Karpas-422 (cell line): ENCODE measurements at regions not wholly inside any gene's neighbourhood (a gene's known extent, or its start where the extent isn't known, plus 50 kb on each side); places are given as distances from the start of the nearest gene placed in this dataset.

Experiments
- DNase-seq: peaks from one replicate; pipeline ENCODE4 v3.0.0-alpha.2; 2015
- H2AFZ ChIP-seq: fragments of 200-600 bp; sonication (generic); 2 replicates; pipeline ENCODE4 v1.6.1; 2014; ENCODE audit warnings: antibody characterized with exemption, low read length, mixed read lengths
- H3K27ac ChIP-seq: fragments of 200-600 bp; sonication (generic); 2 replicates; pipeline ENCODE4 v1.5.1; 2014; ENCODE audit warnings: mild to moderate bottlenecking, low read length, moderate library complexity
- H3K27me3 ChIP-seq: fragments of 200-600 bp; sonication (generic); 2 replicates; pipeline ENCODE4 v1.6.1; 2014; ENCODE audit warnings: low read length, mixed read lengths
- H3K36me3 ChIP-seq: fragments of 200-600 bp; sonication (generic); 2 replicates; pipeline ENCODE4 v1.6.1; 2014; ENCODE audit warnings: low read length, mixed read lengths; ENCODE audit not compliant: insufficient read depth
- H3K4me1 ChIP-seq: fragments of 200-600 bp; sonication (generic); 2 replicates; pipeline ENCODE4 v1.6.1; 2014; ENCODE audit warnings: mild to moderate bottlenecking, low read length, mixed read lengths
- H3K4me2 ChIP-seq: fragments of 200-600 bp; sonication (generic); 2 replicates; pipeline ENCODE4 v1.6.1; 2014; ENCODE audit warnings: low read length, low read depth, mild to moderate bottlenecking; ENCODE audit not compliant: poor library complexity, severe bottlenecking
- H3K4me3 ChIP-seq: fragments of 200-600 bp; sonication (generic); 2 replicates; pipeline ENCODE4 v1.5.1; 2014; ENCODE audit warnings: mild to moderate bottlenecking, antibody characterized with exemption, low read length, mixed read lengths
- H3K79me2 ChIP-seq: fragments of 200-600 bp; sonication (generic); 2 replicates; pipeline ENCODE4 v1.6.1; 2014; ENCODE audit warnings: mild to moderate bottlenecking, low read length, mixed read lengths
- H3K9ac ChIP-seq: fragments of 200-600 bp; sonication (generic); 2 replicates; pipeline ENCODE4 v1.6.0; 2014; ENCODE audit warnings: low read length
- H3K9me2 ChIP-seq: fragments of 200-600 bp; sonication (generic), shearing (Covaris generic); replicated peaks from 2 replicates; pipeline ENCODE4 v1.6.0; 2014; ENCODE audit warnings: mild to moderate bottlenecking, low read length, moderate library complexity; ENCODE audit not compliant: insufficient read depth
- H3K9me3 ChIP-seq: fragments of 300-700, 200-600 bp; sonication (generic); 2 replicates; pipeline ENCODE4 v1.6.1; 2014; ENCODE audit warnings: low read length, mixed read lengths
- H4K20me1 ChIP-seq: fragments of 200-600 bp; sonication (generic); 2 replicates; pipeline ENCODE4 v1.6.1; 2014; ENCODE audit warnings: mild to moderate bottlenecking, antibody characterized with exemption, low read length, low read depth; ENCODE audit not compliant: insufficient read depth

DNA sequence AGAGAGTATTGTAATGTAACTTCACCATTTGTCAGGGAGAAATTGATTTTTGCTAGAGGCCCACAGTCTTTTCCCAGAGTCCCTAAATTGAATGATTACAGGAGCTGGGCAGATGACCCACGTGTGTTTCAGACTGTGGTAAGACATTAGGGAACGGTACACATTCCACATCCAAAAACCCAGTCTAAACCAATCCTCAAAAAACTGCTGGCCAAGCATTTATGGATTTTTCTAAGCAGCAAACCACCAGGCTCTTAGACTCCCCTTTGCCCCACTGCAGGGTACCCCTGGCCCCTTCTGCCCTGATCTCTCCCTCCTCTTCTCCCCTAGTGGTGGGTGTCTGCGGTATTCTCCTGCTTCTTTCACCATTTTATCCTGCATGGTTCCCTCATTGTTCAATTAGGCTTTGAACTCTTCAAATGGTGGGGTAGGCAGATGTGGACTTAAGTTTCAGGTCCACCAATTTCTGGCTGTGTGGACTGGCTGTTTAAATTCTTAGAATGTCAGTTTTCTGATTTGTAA lies 135.5 kb upstream of the SORCS3 start:
- Histone ChIP-seq H3K9me2 (no peaks in the 10 kb centered on the region), H3K9me3 (no peaks in the 10 kb centered on the region), H3K4me1 (no peaks in the 10 kb centered on the region), H3K4me3 (no peak overlapping the region), H3K4me2 (no peak overlapping the region), H3K9ac (no peak overlapping the region), H3K27ac (no peak overlapping the region), H2AFZ (no peak overlapping the region), H3K79me2 (no peaks in the 10 kb centered on the region), H4K20me1 (no peaks in the 10 kb centered on the region), H3K27me3 (no peaks in the 10 kb centered on the region), H3K36me3 (no peaks in the 10 kb centered on the region)
- DNase-seq: no peak

DNA sequence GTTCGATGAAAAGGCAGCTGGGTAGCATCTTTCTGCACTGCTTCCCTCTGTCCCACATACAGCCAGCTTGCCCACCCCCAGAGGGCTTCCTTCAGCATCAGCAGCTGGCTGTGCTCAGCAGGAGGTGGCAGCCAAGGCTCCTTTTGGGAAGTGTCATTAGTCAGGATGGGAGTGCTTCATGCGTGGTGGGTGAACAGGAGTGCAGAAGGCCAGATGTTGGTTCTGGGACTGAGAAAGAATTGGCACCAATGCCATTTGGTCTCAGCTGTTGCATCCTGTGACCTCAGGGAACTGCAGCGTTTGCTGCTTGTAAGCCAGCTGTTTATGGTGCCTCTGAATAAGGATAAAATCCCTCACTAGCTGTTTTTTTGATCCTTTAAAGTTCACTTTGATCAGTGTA lies 131.1 kb upstream of the SORCS3 start:
- H3K4me2 ChIP-seq: no peak overlapping the region
- no peaks in the 10 kb centered on the region for H3K36me3 ChIP-seq
- H2AFZ ChIP-seq: no peak overlapping the region
- no peaks in the 10 kb centered on the region for H3K9me3 ChIP-seq
- no peak overlapping the region for H3K9ac ChIP-seq
- H4K20me1 ChIP-seq: no peaks in the 10 kb centered on the region
- no peak overlapping the region for H3K27ac ChIP-seq
- H3K9me2 ChIP-seq: no peaks in the 10 kb centered on the region
- H3K4me1 ChIP-seq: no peaks in the 10 kb centered on the region
- DNase-seq: no peak
- no peaks in the 10 kb centered on the region for H3K27me3 ChIP-seq
- H3K4me3 ChIP-seq: no peak overlapping the region
- H3K79me2 ChIP-seq: no peaks in the 10 kb centered on the region

DNA sequence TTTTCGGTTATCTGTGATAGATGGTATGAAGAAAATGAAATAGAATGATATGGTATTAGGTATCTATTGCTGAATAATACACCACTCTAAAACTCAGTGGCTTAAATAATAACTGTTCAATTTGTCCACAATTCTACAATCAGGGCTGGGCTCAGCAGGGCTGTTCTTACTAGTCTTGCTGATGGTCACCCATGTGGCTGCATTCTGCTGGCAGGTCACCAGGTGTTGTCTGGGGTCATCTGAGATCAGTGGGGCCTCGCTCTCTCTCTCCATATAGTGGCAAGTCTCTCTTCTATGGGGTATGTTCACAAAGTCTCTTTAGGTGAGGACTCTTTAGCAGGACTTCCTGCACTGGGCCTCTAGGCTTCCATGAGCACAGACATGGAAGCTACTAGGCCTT lies 130.4 kb upstream of the SORCS3 start:
- Histone ChIP-seq H3K79me2 (no peaks in the 10 kb centered on the region), H3K9me3 (no peaks in the 10 kb centered on the region), H3K4me1 (no peaks in the 10 kb centered on the region), H3K27me3 (no peaks in the 10 kb centered on the region), H2AFZ (no peak overlapping the region), H4K20me1 (no peaks in the 10 kb centered on the region), H3K4me2 (no peak overlapping the region), H3K9ac (no peak overlapping the region), H3K36me3 (no peaks in the 10 kb centered on the region), H3K9me2 (no peaks in the 10 kb centered on the region), H3K4me3 (no peak overlapping the region), H3K27ac (no peak overlapping the region)
- DNase-seq: no peak

DNA sequence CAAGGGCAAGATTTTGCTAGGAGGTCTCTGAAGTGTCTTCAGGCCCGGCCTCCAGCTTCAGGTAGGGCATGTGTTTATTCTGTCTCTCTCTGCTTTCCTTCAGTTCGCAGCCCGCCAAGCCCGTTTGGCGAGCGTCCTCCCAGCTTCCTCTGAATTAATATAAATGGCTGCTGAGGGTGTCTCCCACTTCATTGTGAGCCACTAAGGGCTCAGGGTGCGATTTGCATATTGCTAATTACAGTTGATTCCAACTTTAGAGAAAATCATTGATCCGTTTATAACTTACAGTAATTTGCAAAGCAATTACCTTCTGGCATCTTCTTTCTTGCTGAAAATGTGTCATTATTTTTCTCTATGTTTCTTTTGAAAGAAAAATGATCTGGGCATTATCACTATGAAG lies 128.3 kb upstream of the SORCS3 start:
- H2AFZ ChIP-seq: no peak overlapping the region
- no peak overlapping the region for H3K27ac ChIP-seq
- no peaks in the 10 kb centered on the region for H3K9me2 ChIP-seq
- no peak overlapping the region for H3K4me2 ChIP-seq
- no peaks in the 10 kb centered on the region for H4K20me1 ChIP-seq
- H3K9ac ChIP-seq: no peak overlapping the region
- no peaks in the 10 kb centered on the region for H3K27me3 ChIP-seq
- no peaks in the 10 kb centered on the region for H3K9me3 ChIP-seq
- H3K4me3 ChIP-seq: no peak overlapping the region
- no peaks in the 10 kb centered on the region for H3K36me3 ChIP-seq
- no peak for DNase-seq
- no peaks in the 10 kb centered on the region for H3K79me2 ChIP-seq
- H3K4me1 ChIP-seq: no peaks in the 10 kb centered on the region

DNA sequence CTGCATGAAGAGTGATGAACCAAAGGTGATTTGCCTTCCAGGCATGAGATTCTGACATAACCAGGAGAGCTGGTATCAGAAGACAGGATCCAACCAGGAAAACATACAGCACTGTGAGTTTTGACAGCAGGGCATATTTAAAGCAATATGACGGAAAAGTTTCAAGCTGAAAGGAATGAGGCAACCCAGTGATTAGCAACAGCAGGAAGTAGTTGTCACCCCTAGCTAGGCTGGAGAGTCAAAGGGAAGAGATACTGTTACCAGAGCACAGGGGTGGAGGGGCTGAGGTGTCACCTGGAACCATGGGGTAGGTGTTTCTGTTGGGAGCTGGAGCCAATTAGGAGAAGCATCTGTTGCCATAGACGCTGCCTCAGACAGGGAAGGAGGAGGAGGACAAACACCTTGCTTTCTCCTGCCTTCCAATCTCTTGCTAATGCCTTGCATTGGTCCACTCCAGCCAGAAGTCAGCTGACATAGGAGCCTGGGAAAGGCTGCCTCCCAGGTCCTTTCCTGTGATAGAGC lies 125.4 kb upstream of the SORCS3 start:
- Histone ChIP-seq H3K27ac (no peak overlapping the region), H3K9me3 (no peaks in the 10 kb centered on the region), H3K4me3 (no peak overlapping the region), H3K4me2 (no peak overlapping the region), H3K27me3 (no peaks in the 10 kb centered on the region), H4K20me1 (no peaks in the 10 kb centered on the region), H3K4me1 (no peaks in the 10 kb centered on the region), H2AFZ (no peak overlapping the region), H3K36me3 (no peaks in the 10 kb centered on the region), H3K79me2 (no peaks in the 10 kb centered on the region), H3K9ac (no peak overlapping the region), H3K9me2 (no peaks in the 10 kb centered on the region)
- no peak for DNase-seq

DNA sequence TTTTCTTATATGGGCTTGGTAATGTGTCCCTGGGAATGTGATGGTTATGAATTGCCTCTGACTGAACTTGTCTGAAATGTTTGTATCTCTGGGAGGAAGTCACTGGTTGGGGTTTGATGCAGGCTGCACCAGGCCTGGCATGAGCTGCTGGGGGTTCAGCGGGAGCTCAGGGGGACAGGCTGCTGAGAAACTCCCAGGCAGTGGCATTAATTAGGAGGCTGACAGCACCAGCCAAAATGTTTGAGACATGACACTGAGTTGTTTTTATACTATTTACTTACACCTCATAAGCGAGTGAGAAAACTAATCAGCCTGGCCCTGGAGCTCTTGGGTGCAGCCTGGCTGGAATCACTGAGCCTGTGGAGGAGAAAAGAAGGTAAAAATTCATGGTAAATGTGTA lies 124.1 kb upstream of the SORCS3 start:
- H3K9ac ChIP-seq: no peak overlapping the region
- no peaks in the 10 kb centered on the region for H3K9me3 ChIP-seq
- H3K79me2 ChIP-seq: no peaks in the 10 kb centered on the region
- no peaks in the 10 kb centered on the region for H4K20me1 ChIP-seq
- no peak overlapping the region for H3K4me3 ChIP-seq
- H3K27me3 ChIP-seq: no peaks in the 10 kb centered on the region
- no peaks in the 10 kb centered on the region for H3K9me2 ChIP-seq
- H2AFZ ChIP-seq: no peak overlapping the region
- DNase-seq: no peak
- no peaks in the 10 kb centered on the region for H3K36me3 ChIP-seq
- H3K27ac ChIP-seq: no peak overlapping the region
- no peak overlapping the region for H3K4me2 ChIP-seq
- no peaks in the 10 kb centered on the region for H3K4me1 ChIP-seq

DNA sequence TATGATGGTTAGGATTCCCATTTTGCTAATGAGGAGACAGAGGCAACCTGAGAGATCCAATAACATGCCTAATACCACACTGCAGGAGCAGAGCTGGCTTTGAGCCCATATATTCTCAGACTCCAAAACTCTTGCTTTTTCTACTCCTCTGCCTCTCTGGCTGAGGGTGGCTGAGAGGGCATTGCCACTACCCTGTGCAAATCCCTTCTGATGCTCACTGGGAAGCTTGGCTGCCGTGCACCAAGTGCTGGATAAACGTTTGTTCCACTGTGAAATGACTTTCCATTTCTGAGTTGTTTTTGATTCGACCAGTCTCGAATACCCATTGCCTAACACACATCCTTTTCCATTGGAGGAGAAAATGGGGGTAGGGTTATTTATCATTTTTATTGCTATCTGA lies 123.1 kb upstream of the SORCS3 start:
- Histone ChIP-seq H3K4me2 (no peak overlapping the region), H3K9me2 (no peaks in the 10 kb centered on the region), H3K9me3 (no peaks in the 10 kb centered on the region), H3K79me2 (no peaks in the 10 kb centered on the region), H2AFZ (no peak overlapping the region), H3K4me3 (no peak overlapping the region), H4K20me1 (no peaks in the 10 kb centered on the region), H3K36me3 (no peaks in the 10 kb centered on the region), H3K9ac (no peak overlapping the region), H3K27me3 (no peaks in the 10 kb centered on the region), H3K27ac (no peak overlapping the region), H3K4me1 (no peaks in the 10 kb centered on the region)
- DNase-seq: no peak

DNA sequence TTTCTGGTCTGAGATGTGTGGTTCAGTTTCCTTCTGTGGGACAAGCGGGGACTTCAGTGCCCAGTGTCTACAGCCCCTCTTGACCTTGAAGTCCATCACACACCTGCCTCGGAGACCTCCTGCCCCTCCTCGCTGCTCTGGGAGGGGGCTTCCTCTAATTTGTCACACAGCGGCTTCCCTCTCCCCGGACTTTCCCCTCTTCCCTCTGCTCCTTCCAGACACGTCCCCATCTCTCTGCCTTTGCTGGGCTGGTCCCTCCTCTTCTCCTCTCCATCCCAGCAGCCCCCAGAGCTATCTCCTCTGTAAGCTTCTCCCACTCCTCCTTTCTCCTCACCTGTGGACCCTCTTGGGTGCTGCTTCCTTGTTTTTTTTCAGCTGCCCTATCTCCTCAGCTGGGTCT lies 122.2 kb upstream of the SORCS3 start:
- Histone ChIP-seq H2AFZ (no peak overlapping the region), H3K27ac (no peak overlapping the region), H3K79me2 (no peaks in the 10 kb centered on the region), H3K9ac (no peak overlapping the region), H3K9me3 (no peaks in the 10 kb centered on the region), H3K27me3 (no peaks in the 10 kb centered on the region), H4K20me1 (no peaks in the 10 kb centered on the region), H3K9me2 (no peaks in the 10 kb centered on the region), H3K4me1 (no peaks in the 10 kb centered on the region), H3K36me3 (no peaks in the 10 kb centered on the region), H3K4me3 (no peak overlapping the region), H3K4me2 (no peak overlapping the region)
- no peak for DNase-seq

DNA sequence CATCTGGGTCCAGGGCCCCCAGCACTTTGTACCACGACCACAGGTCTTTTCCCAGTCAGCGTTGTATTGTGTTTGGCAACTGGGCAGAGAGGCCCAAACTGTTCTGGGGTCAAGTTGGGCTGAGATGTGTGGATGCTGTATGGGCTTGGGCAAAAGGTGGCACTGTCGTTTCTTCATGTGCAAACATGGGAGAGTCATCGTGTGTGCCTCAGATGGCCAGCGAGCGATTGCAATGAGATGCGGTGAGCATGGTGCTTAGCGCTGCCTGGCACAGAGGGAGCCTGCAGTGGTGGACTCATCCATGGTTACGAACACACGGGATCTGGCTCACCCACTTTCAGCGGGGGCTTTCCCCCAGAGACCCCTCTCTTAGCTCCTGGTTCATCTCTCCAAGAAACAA lies 120.4 kb upstream of the SORCS3 start:
- Histone ChIP-seq H3K27me3 (no peaks in the 10 kb centered on the region), H3K4me1 (no peaks in the 10 kb centered on the region), H3K9me2 (no peaks in the 10 kb centered on the region), H3K4me3 (no peak overlapping the region), H3K9ac (no peak overlapping the region), H4K20me1 (no peaks in the 10 kb centered on the region), H3K27ac (no peak overlapping the region), H3K9me3 (no peaks in the 10 kb centered on the region), H3K79me2 (no peaks in the 10 kb centered on the region), H2AFZ (no peak overlapping the region), H3K36me3 (no peaks in the 10 kb centered on the region), H3K4me2 (no peak overlapping the region)
- no peak for DNase-seq
